GM23338 (cell line): ENCODE measurements at regions not wholly inside any gene's neighbourhood (a gene's known extent, or its start where the extent isn't known, plus 50 kb on each side); places are given as distances from the start of the nearest gene placed in this dataset.

ENCODE experiments used
- ATAC-seq: fragments of 200-7000 bp; cut with Tn5 transposase; 3 replicates; pipeline ENCODE4 v1.9.1; 2020
- DNase-seq: peaks from one replicate; pipeline ENCODE4 v3.0.0-alpha.2; 2015; ENCODE audit warnings: low spot score
- H2AFZ ChIP-seq: fragments of 200-600 bp; sonication (generic); 2 replicates; pipeline ENCODE4 v1.8.0; 2016; ENCODE audit warnings: antibody characterized with exemption, mild to moderate bottlenecking, moderate library complexity
- H3F3A ChIP-seq: fragments of 200-600 bp; sonication (generic); replicated peaks from 2 replicates; pipeline ENCODE4 v1.8.0; 2017; ENCODE audit warnings: antibody characterized with exemption, mixed run types, low read depth
- H3K27ac ChIP-seq: fragments of 200-600 bp; sonication (generic); 2 replicates; pipeline ENCODE4 v1.6.1; 2016; ENCODE audit warnings: low read depth
- H3K27me3 ChIP-seq: fragments of 200-600 bp; sonication (generic); 2 replicates; pipeline ENCODE4 v1.8.0; 2016; ENCODE audit warnings: mild to moderate bottlenecking, mixed run types, moderate library complexity; ENCODE audit not compliant: insufficient read depth
- H3K36me3 ChIP-seq: fragments of 200-600 bp; sonication (generic); 2 replicates; pipeline ENCODE4 v1.8.0; 2016; ENCODE audit warnings: mild to moderate bottlenecking; ENCODE audit not compliant: insufficient read depth
- H3K4me1 ChIP-seq: fragments of 200-600 bp; sonication (generic); 2 replicates; pipeline ENCODE4 v1.8.0; 2016; ENCODE audit warnings: mild to moderate bottlenecking, moderate library complexity; ENCODE audit not compliant: insufficient read depth
- H3K4me2 ChIP-seq: fragments of 200-600 bp; sonication (generic); 2 replicates; pipeline ENCODE4 v1.7.1; 2017; ENCODE audit warnings: mixed run types
- H3K4me3 ChIP-seq: fragments of 200-600 bp; sonication (generic); 2 replicates; pipeline ENCODE4 v1.6.1; 2016; ENCODE audit warnings: mixed run types
- H3K79me2 ChIP-seq: fragments of 200-600 bp; sonication (generic); replicated peaks from 2 replicates; pipeline ENCODE4 v1.8.0; 2017; ENCODE audit warnings: mild to moderate bottlenecking; ENCODE audit not compliant: insufficient read depth
- H3K9me2 ChIP-seq: fragments of 200-600 bp; sonication (generic); 2 replicates; pipeline ENCODE4 v1.8.0; 2017; ENCODE audit not compliant: insufficient read depth
- H4K20me1 ChIP-seq: fragments of 200-600 bp; sonication (generic); replicated peaks from 2 replicates; pipeline ENCODE4 v1.8.0; 2017; ENCODE audit warnings: mild to moderate bottlenecking; ENCODE audit not compliant: insufficient read depth
- H3K27ac Mint-ChIP-seq: 2 replicates; pipeline ENCODE4 v1.8.0; 2020; ENCODE audit warnings: inconsistent platforms, mild to moderate bottlenecking, moderate library complexity, mixed read lengths
- H3K27me3 Mint-ChIP-seq: 3 replicates; pipeline ENCODE4 v1.8.0; 2022; ENCODE audit warnings: low read depth, mild to moderate bottlenecking, moderate library complexity, mixed read lengths, inconsistent platforms; ENCODE audit not compliant: insufficient read depth, poor library complexity
- H3K36me3 Mint-ChIP-seq: 3 replicates; pipeline ENCODE4 v1.8.0; 2021; ENCODE audit warnings: low read depth, mild to moderate bottlenecking, inconsistent platforms, moderate library complexity, mixed read lengths
- H3K4me1 Mint-ChIP-seq: 3 replicates; pipeline ENCODE4 v1.8.0; 2020; ENCODE audit warnings: mild to moderate bottlenecking, inconsistent platforms, mixed read lengths
- H3K4me3 Mint-ChIP-seq: 3 replicates; pipeline ENCODE4 v1.8.0; 2021; ENCODE audit warnings: moderate library complexity, mild to moderate bottlenecking, inconsistent platforms, mixed read lengths
- H3K9me3 Mint-ChIP-seq: 3 replicates; pipeline ENCODE4 v1.8.0; 2020; ENCODE audit warnings: moderate library complexity, mild to moderate bottlenecking, inconsistent platforms, mixed read lengths
- CREB1 ChIP-seq: fragments of 250-450 bp; sonication (Bioruptor Pico); IDR thresholded peaks from 2 replicates; pipeline ENCODE4 v1.5.0; 2020; ENCODE audit warnings: low read depth, mild to moderate bottlenecking, moderate library complexity
- EZH2 ChIP-seq: fragments of 200-600 bp; sonication (generic); IDR thresholded peaks from one replicate; pipeline ENCODE4 v1.8.0; 2017; ENCODE audit warnings: antibody characterized with exemption, mild to moderate bottlenecking, low read depth; ENCODE audit not compliant: unreplicated experiment
- JUNB ChIP-seq: IDR thresholded peaks from one replicate; pipeline ENCODE4 v1.6.1; 2016; ENCODE audit warnings: antibody characterized with exemption; ENCODE audit not compliant: unreplicated experiment
- POLR2AphosphoS5 ChIP-seq: IDR thresholded peaks from 2 replicates; pipeline ENCODE4 v1.6.1; 2016; ENCODE audit warnings: antibody characterized with exemption, low read depth
- ZNF114 ChIP-seq: fragments of 250-450 bp; sonication (Bioruptor Pico); IDR thresholded peaks from 2 replicates; pipeline ENCODE4 v1.5.0; 2020; ENCODE audit warnings: mild to moderate bottlenecking, moderate library complexity
- ZNF331 ChIP-seq: fragments of 250-450 bp; sonication (Bioruptor Pico); IDR thresholded peaks from 2 replicates; pipeline ENCODE4 v1.5.0; 2020; ENCODE audit warnings: low read depth, mild to moderate bottlenecking, moderate library complexity
- TF ChIP-seq, protein P1 (sequence below): IDR thresholded peaks from one replicate; pipeline ENCODE4 v1.6.1; 2018; ENCODE audit warnings: antibody characterized with exemption; ENCODE audit not compliant: unreplicated experiment
- TF ChIP-seq, protein P2 (sequence below), 2 experiments: fragments of 200-600 bp in 1 of 2; sonication (generic) in 1 of 2; conservative IDR thresholded peaks; 2 replicates each; pipeline versions ENCODE4 v1.5.1 to v1.6.1; 2016 to 2017; ENCODE audit warnings: antibody characterized with exemption in 2 of 2, low read depth in 2 of 2, mild to moderate bottlenecking in 2 of 2, moderate library complexity in 1 of 2
- TF ChIP-seq, protein P3 (sequence below): IDR thresholded peaks from 2 replicates; pipeline ENCODE4 v1.6.1; 2016; ENCODE audit warnings: antibody characterized with exemption

DNA sequence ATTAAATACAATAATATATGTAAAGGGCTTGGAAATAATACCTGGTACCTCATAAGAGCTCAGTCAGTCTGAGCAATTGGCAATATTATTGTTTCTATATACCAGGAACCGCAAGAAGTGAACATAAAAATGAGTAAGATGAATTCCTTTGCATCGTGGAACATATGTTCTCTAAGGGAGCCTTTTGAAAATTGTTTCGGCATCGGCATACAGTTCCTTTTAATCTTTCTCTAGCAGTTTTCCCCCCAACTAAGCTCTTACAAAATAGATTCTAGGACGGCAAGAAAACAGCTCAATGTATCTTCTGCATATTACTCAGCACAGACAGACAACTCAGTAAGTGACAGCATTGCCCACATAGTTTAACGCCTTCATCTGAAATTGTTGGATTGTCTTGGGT lies 426.6 kb upstream of the WWC1 start:
- Histone ChIP-seq H3K27ac (no peak overlapping the region), H3K4me1 (no peaks in the 10 kb centered on the region), H3K4me3 (no peak overlapping the region), H4K20me1 (no peaks in the 10 kb centered on the region), H3K27me3 (no peaks in the 10 kb centered on the region), H3K4me2 (no peak overlapping the region), H2AFZ (no peak overlapping the region), H3K9me2 (no peaks in the 10 kb centered on the region), H3K36me3 (no peaks in the 10 kb centered on the region), H3K79me2 (no peaks in the 10 kb centered on the region), H3F3A (no peaks in the 10 kb centered on the region)
- Mint-ChIP-seq H3K27me3 (no peaks in the 10 kb centered on the region), H3K27ac (no peak overlapping the region), H3K36me3 (peaks cover 4% of the 10 kb centered on the region), H3K9me3 (peaks cover 5% of the 10 kb centered on the region), H3K4me1 (no peaks in the 10 kb centered on the region), H3K4me3 (no peak overlapping the region)
- no peak for TF ChIP-seq EZH2
- TF ChIP-seq, protein P1, sequence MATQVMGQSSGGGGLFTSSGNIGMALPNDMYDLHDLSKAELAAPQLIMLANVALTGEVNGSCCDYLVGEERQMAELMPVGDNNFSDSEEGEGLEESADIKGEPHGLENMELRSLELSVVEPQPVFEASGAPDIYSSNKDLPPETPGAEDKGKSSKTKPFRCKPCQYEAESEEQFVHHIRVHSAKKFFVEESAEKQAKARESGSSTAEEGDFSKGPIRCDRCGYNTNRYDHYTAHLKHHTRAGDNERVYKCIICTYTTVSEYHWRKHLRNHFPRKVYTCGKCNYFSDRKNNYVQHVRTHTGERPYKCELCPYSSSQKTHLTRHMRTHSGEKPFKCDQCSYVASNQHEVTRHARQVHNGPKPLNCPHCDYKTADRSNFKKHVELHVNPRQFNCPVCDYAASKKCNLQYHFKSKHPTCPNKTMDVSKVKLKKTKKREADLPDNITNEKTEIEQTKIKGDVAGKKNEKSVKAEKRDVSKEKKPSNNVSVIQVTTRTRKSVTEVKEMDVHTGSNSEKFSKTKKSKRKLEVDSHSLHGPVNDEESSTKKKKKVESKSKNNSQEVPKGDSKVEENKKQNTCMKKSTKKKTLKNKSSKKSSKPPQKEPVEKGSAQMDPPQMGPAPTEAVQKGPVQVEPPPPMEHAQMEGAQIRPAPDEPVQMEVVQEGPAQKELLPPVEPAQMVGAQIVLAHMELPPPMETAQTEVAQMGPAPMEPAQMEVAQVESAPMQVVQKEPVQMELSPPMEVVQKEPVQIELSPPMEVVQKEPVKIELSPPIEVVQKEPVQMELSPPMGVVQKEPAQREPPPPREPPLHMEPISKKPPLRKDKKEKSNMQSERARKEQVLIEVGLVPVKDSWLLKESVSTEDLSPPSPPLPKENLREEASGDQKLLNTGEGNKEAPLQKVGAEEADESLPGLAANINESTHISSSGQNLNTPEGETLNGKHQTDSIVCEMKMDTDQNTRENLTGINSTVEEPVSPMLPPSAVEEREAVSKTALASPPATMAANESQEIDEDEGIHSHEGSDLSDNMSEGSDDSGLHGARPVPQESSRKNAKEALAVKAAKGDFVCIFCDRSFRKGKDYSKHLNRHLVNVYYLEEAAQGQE, result no peak
- TF ChIP-seq, protein P2, sequence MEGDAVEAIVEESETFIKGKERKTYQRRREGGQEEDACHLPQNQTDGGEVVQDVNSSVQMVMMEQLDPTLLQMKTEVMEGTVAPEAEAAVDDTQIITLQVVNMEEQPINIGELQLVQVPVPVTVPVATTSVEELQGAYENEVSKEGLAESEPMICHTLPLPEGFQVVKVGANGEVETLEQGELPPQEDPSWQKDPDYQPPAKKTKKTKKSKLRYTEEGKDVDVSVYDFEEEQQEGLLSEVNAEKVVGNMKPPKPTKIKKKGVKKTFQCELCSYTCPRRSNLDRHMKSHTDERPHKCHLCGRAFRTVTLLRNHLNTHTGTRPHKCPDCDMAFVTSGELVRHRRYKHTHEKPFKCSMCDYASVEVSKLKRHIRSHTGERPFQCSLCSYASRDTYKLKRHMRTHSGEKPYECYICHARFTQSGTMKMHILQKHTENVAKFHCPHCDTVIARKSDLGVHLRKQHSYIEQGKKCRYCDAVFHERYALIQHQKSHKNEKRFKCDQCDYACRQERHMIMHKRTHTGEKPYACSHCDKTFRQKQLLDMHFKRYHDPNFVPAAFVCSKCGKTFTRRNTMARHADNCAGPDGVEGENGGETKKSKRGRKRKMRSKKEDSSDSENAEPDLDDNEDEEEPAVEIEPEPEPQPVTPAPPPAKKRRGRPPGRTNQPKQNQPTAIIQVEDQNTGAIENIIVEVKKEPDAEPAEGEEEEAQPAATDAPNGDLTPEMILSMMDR (conservative IDR thresholded peaks at IDR 0.05; ENCODE audit: low read depth in 2 of 2), result no peak
- TF ChIP-seq, protein P3, sequence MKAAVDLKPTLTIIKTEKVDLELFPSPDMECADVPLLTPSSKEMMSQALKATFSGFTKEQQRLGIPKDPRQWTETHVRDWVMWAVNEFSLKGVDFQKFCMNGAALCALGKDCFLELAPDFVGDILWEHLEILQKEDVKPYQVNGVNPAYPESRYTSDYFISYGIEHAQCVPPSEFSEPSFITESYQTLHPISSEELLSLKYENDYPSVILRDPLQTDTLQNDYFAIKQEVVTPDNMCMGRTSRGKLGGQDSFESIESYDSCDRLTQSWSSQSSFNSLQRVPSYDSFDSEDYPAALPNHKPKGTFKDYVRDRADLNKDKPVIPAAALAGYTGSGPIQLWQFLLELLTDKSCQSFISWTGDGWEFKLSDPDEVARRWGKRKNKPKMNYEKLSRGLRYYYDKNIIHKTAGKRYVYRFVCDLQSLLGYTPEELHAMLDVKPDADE, result no peak
- no peak for DNase-seq
- ATAC-seq, result no peak

DNA sequence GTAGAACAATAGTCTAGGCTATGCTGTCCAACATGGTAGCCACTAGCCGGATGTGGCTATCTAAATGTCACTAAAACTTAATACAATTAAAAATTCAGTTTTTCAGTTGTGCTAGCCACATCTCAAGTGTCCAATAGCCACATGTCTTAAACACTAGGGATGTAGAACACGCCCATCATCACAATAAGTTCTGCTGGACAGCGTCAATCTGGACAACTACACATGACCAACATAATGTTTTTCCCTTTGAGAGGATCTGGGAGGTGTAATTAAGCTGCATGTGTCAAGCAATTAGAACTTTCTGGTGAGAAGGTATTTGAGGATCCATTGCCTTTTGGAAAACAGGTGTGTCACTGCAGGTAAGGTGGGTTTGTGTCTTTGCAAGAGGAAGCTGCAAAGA lies 424.6 kb upstream of the WWC1 start:
- Histone ChIP-seq H4K20me1 (no peaks in the 10 kb centered on the region), H3K4me1 (no peaks in the 10 kb centered on the region), H3K27me3 (no peaks in the 10 kb centered on the region), H3K79me2 (no peaks in the 10 kb centered on the region), H3F3A (no peaks in the 10 kb centered on the region), H3K27ac (no peak overlapping the region), H2AFZ (no peak overlapping the region), H3K9me2 (no peaks in the 10 kb centered on the region), H3K36me3 (no peaks in the 10 kb centered on the region), H3K4me2 (no peak overlapping the region), H3K4me3 (no peak overlapping the region)
- no peaks in the 10 kb centered on the region for H3K9me3 Mint-ChIP-seq
- H3K27ac Mint-ChIP-seq, result no peak overlapping the region
- TF ChIP-seq POLR2AphosphoS5 (no peak), ZNF114 (CRISPR knock-in tag) (no peak), JUNB (no peak), ZNF331 (CRISPR knock-in tag) (no peak), CREB1 (no peak)
- TF ChIP-seq, protein P1, result no peak
- ATAC-seq (no peak), DNase-seq (no peak)
- H3K4me3 Mint-ChIP-seq, result no peak overlapping the region
- no peaks in the 10 kb centered on the region for H3K4me1 Mint-ChIP-seq
- H3K27me3 Mint-ChIP-seq, result no peaks in the 10 kb centered on the region
- H3K36me3 Mint-ChIP-seq, result no peaks in the 10 kb centered on the region
